DOHH2 (cell line): ENCODE measurements at regions not wholly inside any gene's neighbourhood (a gene's known extent, or its start where the extent isn't known, plus 50 kb on each side); places are given as distances from the start of the nearest gene placed in this dataset.

ENCODE experiments used
- H3F3A ChIP-seq: fragments of 200-600 bp; sonication (generic), shearing (Covaris generic); 2 replicates; pipeline ENCODE4 v1.6.0; 2016; ENCODE audit warnings: antibody characterized with exemption, mild to moderate bottlenecking; ENCODE audit not compliant: control insufficient read depth, insufficient read depth
- H3K27ac ChIP-seq: fragments of 200-600 bp; sonication (generic); 2 replicates; pipeline ENCODE4 v1.5.1; 2014; ENCODE audit warnings: low read depth, mild to moderate bottlenecking, low read length, moderate library complexity
- H3K27me3 ChIP-seq: fragments of 200-600 bp; sonication (generic); 2 replicates; pipeline ENCODE4 v1.6.1; 2014; ENCODE audit warnings: mild to moderate bottlenecking, low read length, mixed read lengths; ENCODE audit not compliant: control insufficient read depth
- H3K36me3 ChIP-seq: fragments of 200-600 bp; sonication (generic); 2 replicates; pipeline ENCODE4 v1.6.1; 2014; ENCODE audit warnings: mild to moderate bottlenecking, low read length, moderate library complexity, mixed read lengths; ENCODE audit not compliant: control insufficient read depth
- H3K4me1 ChIP-seq: fragments of 200-600 bp; sonication (generic); 2 replicates; pipeline ENCODE4 v1.6.1; 2014; ENCODE audit warnings: mild to moderate bottlenecking, low read length, mixed read lengths; ENCODE audit not compliant: control insufficient read depth
- H3K4me2 ChIP-seq: fragments of 200-600 bp; sonication (generic); 2 replicates; pipeline ENCODE4 v1.6.0; 2014; ENCODE audit warnings: mild to moderate bottlenecking, low read length, moderate library complexity
- H3K4me3 ChIP-seq: fragments of 200-600 bp; sonication (generic); 2 replicates; pipeline ENCODE4 v1.5.1; 2014; ENCODE audit warnings: mild to moderate bottlenecking, low read length, mixed read lengths
- H3K79me2 ChIP-seq: fragments of 200-600 bp; sonication (generic); 2 replicates; pipeline ENCODE4 v1.6.1; 2014; ENCODE audit warnings: mild to moderate bottlenecking, low read length, mixed read lengths; ENCODE audit not compliant: control insufficient read depth
- H3K9me2 ChIP-seq: fragments of 200-600 bp; sonication (generic); replicated peaks from 2 replicates; pipeline ENCODE4 v1.6.1; 2014; ENCODE audit warnings: mild to moderate bottlenecking, low read length, mixed read lengths; ENCODE audit not compliant: control insufficient read depth
- H3K9me3 ChIP-seq: fragments of 200-600 bp; sonication (generic); 2 replicates; pipeline ENCODE4 v1.6.1; 2014; ENCODE audit warnings: antibody characterized with exemption, low read length, mixed read lengths; ENCODE audit not compliant: control insufficient read depth, insufficient read depth
- H4K20me1 ChIP-seq: fragments of 200-600 bp; sonication (generic); 2 replicates; pipeline ENCODE4 v1.6.0; 2014; ENCODE audit warnings: low read depth, mild to moderate bottlenecking, antibody characterized with exemption, low read length, moderate library complexity; ENCODE audit not compliant: control insufficient read depth, insufficient read depth
- EZH2phosphoT487 ChIP-seq: fragments of 200-600 bp; sonication (generic); IDR thresholded peaks from 2 replicates; pipeline ENCODE4 v1.6.1; 2017; ENCODE audit warnings: borderline replicate concordance, mild to moderate bottlenecking, antibody characterized with exemption, low read length, moderate library complexity, mixed read lengths
- TF ChIP-seq, protein P1 (sequence below): fragments of 200-600 bp; sonication (generic); IDR thresholded peaks from one replicate; pipeline ENCODE4 v1.5.1; 2014; ENCODE audit warnings: antibody characterized with exemption, mild to moderate bottlenecking, low read depth, low read length; ENCODE audit not compliant: poor library complexity, severe bottlenecking

DNA sequence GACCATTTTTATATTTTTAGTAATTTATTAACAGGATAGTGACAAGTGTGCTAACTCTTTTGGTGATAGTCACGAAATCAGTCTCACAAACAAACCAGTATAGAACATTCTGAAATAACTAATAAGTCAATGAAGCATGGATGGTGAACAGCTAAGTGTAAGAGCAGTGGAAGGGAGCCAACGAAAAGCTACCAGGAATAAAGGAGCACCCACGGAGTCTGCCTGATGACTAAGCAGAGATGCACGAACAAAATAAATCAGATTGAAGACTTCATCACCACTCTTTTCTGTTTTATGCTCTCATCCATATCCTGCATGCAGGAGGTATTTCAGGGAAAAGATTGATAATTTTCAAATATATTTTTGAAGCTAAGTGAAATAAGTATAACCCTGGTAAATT is 891.1 kb upstream of the HS3ST1 start:
- Histone ChIP-seq H3K4me1 (no peaks in the 10 kb centered on the region), H4K20me1 (no peaks in the 10 kb centered on the region), H3K27me3 (no peaks in the 10 kb centered on the region), H3K9me3 (no peaks in the 10 kb centered on the region), H3K36me3 (no peaks in the 10 kb centered on the region), H3K4me2 (no peak overlapping the region), H3K9me2 (no peaks in the 10 kb centered on the region), H3F3A (no peaks in the 10 kb centered on the region), H3K79me2 (no peaks in the 10 kb centered on the region), H3K4me3 (no peak overlapping the region), H3K27ac (no peak overlapping the region)
- TF ChIP-seq, protein P1, sequence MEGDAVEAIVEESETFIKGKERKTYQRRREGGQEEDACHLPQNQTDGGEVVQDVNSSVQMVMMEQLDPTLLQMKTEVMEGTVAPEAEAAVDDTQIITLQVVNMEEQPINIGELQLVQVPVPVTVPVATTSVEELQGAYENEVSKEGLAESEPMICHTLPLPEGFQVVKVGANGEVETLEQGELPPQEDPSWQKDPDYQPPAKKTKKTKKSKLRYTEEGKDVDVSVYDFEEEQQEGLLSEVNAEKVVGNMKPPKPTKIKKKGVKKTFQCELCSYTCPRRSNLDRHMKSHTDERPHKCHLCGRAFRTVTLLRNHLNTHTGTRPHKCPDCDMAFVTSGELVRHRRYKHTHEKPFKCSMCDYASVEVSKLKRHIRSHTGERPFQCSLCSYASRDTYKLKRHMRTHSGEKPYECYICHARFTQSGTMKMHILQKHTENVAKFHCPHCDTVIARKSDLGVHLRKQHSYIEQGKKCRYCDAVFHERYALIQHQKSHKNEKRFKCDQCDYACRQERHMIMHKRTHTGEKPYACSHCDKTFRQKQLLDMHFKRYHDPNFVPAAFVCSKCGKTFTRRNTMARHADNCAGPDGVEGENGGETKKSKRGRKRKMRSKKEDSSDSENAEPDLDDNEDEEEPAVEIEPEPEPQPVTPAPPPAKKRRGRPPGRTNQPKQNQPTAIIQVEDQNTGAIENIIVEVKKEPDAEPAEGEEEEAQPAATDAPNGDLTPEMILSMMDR, result no peak
- no peak for TF ChIP-seq EZH2phosphoT487

DNA sequence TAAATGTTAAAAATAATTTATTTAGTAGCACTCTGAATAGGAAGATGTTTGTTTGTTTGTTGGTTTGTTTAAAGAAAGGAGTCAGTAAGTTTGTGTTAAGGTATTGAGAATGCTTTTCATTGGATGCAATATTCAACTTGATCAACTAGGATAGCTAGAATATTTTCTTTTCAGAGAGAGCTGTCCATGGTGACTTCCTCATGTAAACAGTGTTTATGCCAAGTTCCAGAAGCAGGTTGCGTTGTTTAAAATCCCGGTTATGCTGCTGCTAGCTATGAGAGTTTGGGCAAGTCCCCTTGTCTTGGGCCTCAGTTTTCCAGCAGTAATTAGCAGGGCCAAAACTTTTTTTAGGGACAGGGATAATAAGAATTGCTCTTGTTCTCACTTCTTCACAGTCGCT is 876.2 kb upstream of the HS3ST1 start:
- Histone ChIP-seq H4K20me1 (no peaks in the 10 kb centered on the region), H3K27ac (no peak overlapping the region), H3K36me3 (no peaks in the 10 kb centered on the region), H3K4me3 (no peak overlapping the region), H3K4me1 (no peaks in the 10 kb centered on the region), H3F3A (no peaks in the 10 kb centered on the region), H3K9me3 (no peaks in the 10 kb centered on the region), H3K79me2 (no peaks in the 10 kb centered on the region), H3K27me3 (no peaks in the 10 kb centered on the region), H3K9me2 (no peaks in the 10 kb centered on the region), H3K4me2 (no peak overlapping the region)
- TF ChIP-seq, protein P1, result no peak
- TF ChIP-seq EZH2phosphoT487, result no peak

DNA sequence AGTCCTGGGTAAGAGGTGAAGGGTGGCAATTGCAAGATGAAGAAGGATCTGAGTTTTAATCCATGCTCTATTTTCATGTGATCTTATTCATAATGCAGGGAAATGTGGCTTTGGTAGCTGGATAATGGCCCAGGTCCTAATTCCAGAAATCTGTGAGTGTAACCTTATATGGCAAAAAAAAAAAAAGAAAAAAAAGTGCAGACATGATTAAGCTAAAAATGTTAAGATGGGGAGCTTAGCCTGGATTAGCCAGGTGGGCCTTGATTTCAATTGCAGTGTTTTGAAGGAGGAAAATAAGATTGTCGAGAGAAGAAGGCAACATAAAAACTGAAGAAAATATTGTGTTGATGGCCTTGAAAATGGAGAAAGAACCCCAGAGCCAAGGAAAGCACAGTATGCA is 867.7 kb upstream of the HS3ST1 start:
- Histone ChIP-seq H3K9me2 (no peaks in the 10 kb centered on the region), H3F3A (no peaks in the 10 kb centered on the region), H4K20me1 (no peaks in the 10 kb centered on the region), H3K27ac (no peak overlapping the region), H3K4me2 (no peak overlapping the region), H3K36me3 (no peaks in the 10 kb centered on the region), H3K27me3 (no peaks in the 10 kb centered on the region), H3K9me3 (no peaks in the 10 kb centered on the region), H3K4me3 (no peak overlapping the region), H3K4me1 (no peaks in the 10 kb centered on the region), H3K79me2 (no peaks in the 10 kb centered on the region)
- TF ChIP-seq, protein P1, result no peak
- no peak for TF ChIP-seq EZH2phosphoT487
